SK-N-SH treated with all-trans-retinoic acid at 6 μM for 48 hours (cell line): ENCODE measurements at regions not wholly inside any gene's neighbourhood (a gene's known extent, or its start where the extent isn't known, plus 50 kb on each side); places are given as distances from the start of the nearest gene placed in this dataset.

Experiments
- ATAC-seq: fragments of 200-7000 bp; cut with Tn5 transposase; 3 replicates; pipeline ENCODE4 v1.9.1; 2020; ENCODE audit warnings: mild to moderate bottlenecking, moderate library complexity
- ARNTL ChIP-seq: fragments of 450-650 bp; formaldehyde crosslinking; IDR thresholded peaks from 2 replicates; pipeline ENCODE4 v1.5.0; 2020; ENCODE audit warnings: low read depth, mild to moderate bottlenecking, moderate library complexity, borderline replicate concordance
- BACH2 ChIP-seq: fragments of 250-450 bp; sonication (Bioruptor Pico); IDR thresholded peaks from 2 replicates; pipeline ENCODE4 v1.9.0; 2021; ENCODE audit warnings: mild to moderate bottlenecking, borderline replicate concordance
- CSDC2 ChIP-seq: fragments of 250-450 bp; sonication (Bioruptor Pico); IDR thresholded peaks from 2 replicates; pipeline ENCODE4 v1.5.0; 2020; ENCODE audit warnings: mild to moderate bottlenecking, moderate library complexity
- ESRRG ChIP-seq: fragments of 250-450 bp; sonication (Bioruptor Pico); IDR thresholded peaks from 2 replicates; pipeline ENCODE4 v1.6.1; 2021; ENCODE audit warnings: mild to moderate bottlenecking
- GLIS3 ChIP-seq: fragments of 250-450 bp; sonication (Bioruptor Pico); IDR thresholded peaks from 2 replicates; pipeline ENCODE4 v1.5.0; 2020; ENCODE audit warnings: mild to moderate bottlenecking, moderate library complexity
- ISL1 ChIP-seq: fragments of 250-450 bp; sonication (Bioruptor Pico); IDR thresholded peaks from 2 replicates; pipeline ENCODE4 v2.1.2; 2022; ENCODE audit warnings: mild to moderate bottlenecking, moderate library complexity
- OSR1 ChIP-seq: fragments of 250-450 bp; sonication (Bioruptor Pico); IDR thresholded peaks from 2 replicates; pipeline ENCODE4 v1.8.0; 2022; ENCODE audit warnings: moderate library complexity, mild to moderate bottlenecking, inconsistent platforms
- PATZ1 ChIP-seq: fragments of 250-450 bp; sonication (Bioruptor Pico); IDR thresholded peaks from 2 replicates; pipeline ENCODE4 v1.8.0; 2020; ENCODE audit warnings: mild to moderate bottlenecking, moderate library complexity, borderline replicate concordance
- POU6F1 ChIP-seq: fragments of 250-450 bp; sonication (Bioruptor Pico); IDR thresholded peaks from 2 replicates; pipeline ENCODE4 v1.8.0; 2021; ENCODE audit warnings: low read depth, mild to moderate bottlenecking, moderate library complexity, borderline replicate concordance
- PPARA ChIP-seq: fragments of 250-450 bp; sonication (Bioruptor Pico); IDR thresholded peaks from 2 replicates; pipeline ENCODE4 v1.5.0; 2020; ENCODE audit warnings: mild to moderate bottlenecking, borderline replicate concordance
- RARB ChIP-seq: fragments of 250-450 bp; sonication (Bioruptor Pico); IDR thresholded peaks from 2 replicates; pipeline ENCODE4 v1.8.0; 2021; ENCODE audit warnings: mild to moderate bottlenecking, moderate library complexity
- SNAI2 ChIP-seq: fragments of 250-450 bp; sonication (Bioruptor Pico); IDR thresholded peaks from 2 replicates; pipeline ENCODE4 v1.5.0; 2020; ENCODE audit warnings: mild to moderate bottlenecking, moderate library complexity
- TCF4 ChIP-seq: fragments of 250-450 bp; sonication (Bioruptor Pico); IDR thresholded peaks from 2 replicates; pipeline ENCODE4 v1.8.0; 2021; ENCODE audit warnings: mild to moderate bottlenecking, moderate library complexity, borderline replicate concordance
- TOX ChIP-seq: fragments of 250-450 bp; sonication (Bioruptor Pico); IDR thresholded peaks from 2 replicates; pipeline ENCODE4 v1.8.0; 2021; ENCODE audit warnings: mild to moderate bottlenecking, moderate library complexity, borderline replicate concordance
- TSHZ2 ChIP-seq: fragments of 250-450 bp; sonication (Bioruptor Pico); IDR thresholded peaks from 2 replicates; pipeline ENCODE4 v1.5.0; 2020; ENCODE audit warnings: mild to moderate bottlenecking, moderate library complexity
- ZC3H10 ChIP-seq: fragments of 250-450 bp; sonication (Bioruptor Pico); IDR thresholded peaks from 2 replicates; pipeline ENCODE4 v1.5.1; 2021; ENCODE audit warnings: mild to moderate bottlenecking, moderate library complexity
- ZFP3 ChIP-seq: fragments of 250-450 bp; sonication (Bioruptor Pico); IDR thresholded peaks from 2 replicates; pipeline ENCODE4 v1.5.0; 2020; ENCODE audit warnings: mild to moderate bottlenecking, moderate library complexity
- ZFP30 ChIP-seq: fragments of 450-650 bp; formaldehyde crosslinking; IDR thresholded peaks from 2 replicates; pipeline ENCODE4 v1.5.0; 2022; ENCODE audit warnings: mild to moderate bottlenecking, moderate library complexity
- ZNF565 ChIP-seq: fragments of 450-650 bp; formaldehyde crosslinking; conservative IDR thresholded peaks from 2 replicates; pipeline ENCODE4 v1.5.0; 2020; ENCODE audit warnings: low read depth, mild to moderate bottlenecking, moderate library complexity
- ZNF70 ChIP-seq: fragments of 450-650 bp; formaldehyde crosslinking; IDR thresholded peaks from 2 replicates; pipeline ENCODE4 v1.5.0; 2020; ENCODE audit warnings: mild to moderate bottlenecking, moderate library complexity
- TF ChIP-seq, protein P1 (sequence below): fragments of 250-450 bp; sonication (Bioruptor Pico); IDR thresholded peaks from 2 replicates; pipeline ENCODE4 v1.5.1; 2021; ENCODE audit warnings: mild to moderate bottlenecking, moderate library complexity
- TF ChIP-seq, protein P2 (sequence below): fragments of 250-450 bp; sonication (Bioruptor Pico); IDR thresholded peaks from 2 replicates; pipeline ENCODE4 v1.5.1; 2020; ENCODE audit warnings: low read depth, mild to moderate bottlenecking, moderate library complexity

- TF ChIP-seq ZNF565 (CRISPR knock-in tag) = no peak
- no peak for TF ChIP-seq ZFP30 (CRISPR knock-in tag)
- no peak for TF ChIP-seq ARNTL (CRISPR knock-in tag)
- no peak for TF ChIP-seq ESRRG (CRISPR knock-in tag)
- no peak for TF ChIP-seq ZFP3 (CRISPR knock-in tag)
- TF ChIP-seq OSR1 (CRISPR knock-in tag) = no peak
- no peak for TF ChIP-seq PPARA (CRISPR knock-in tag)
- no peak for TF ChIP-seq SNAI2 (CRISPR knock-in tag)
- no peak for TF ChIP-seq POU6F1 (CRISPR knock-in tag)
- TF ChIP-seq ZNF70 (CRISPR knock-in tag) = no peak
- TF ChIP-seq TOX = no peak
- TF ChIP-seq TCF4 = no peak
- TF ChIP-seq TSHZ2 (CRISPR knock-in tag) = no peak
- no peak for TF ChIP-seq GLIS3 (CRISPR knock-in tag)
- TF ChIP-seq ISL1 (CRISPR knock-in tag) = no peak
These were observed 321.0 kb upstream of the C2CD4B start for GRCh38 chr15:62486041-62486440.

GRCh38 chr15:62488387-62488786 is 323.3 kb upstream of the C2CD4B start:
- ATAC-seq = no peak
- TF ChIP-seq OSR1 (CRISPR knock-in tag) (no peak), ZNF70 (CRISPR knock-in tag) (no peak), ZFP30 (CRISPR knock-in tag) (no peak), PPARA (CRISPR knock-in tag) (no peak), ESRRG (CRISPR knock-in tag) (no peak), CSDC2 (CRISPR knock-in tag) (no peak), GLIS3 (CRISPR knock-in tag) (no peak), RARB (CRISPR knock-in tag) (no peak), TSHZ2 (CRISPR knock-in tag) (no peak), ARNTL (CRISPR knock-in tag) (no peak), ZNF565 (CRISPR knock-in tag) (no peak), PATZ1 (no peak), SNAI2 (CRISPR knock-in tag) (no peak), ISL1 (CRISPR knock-in tag) (no peak), ZC3H10 (CRISPR knock-in tag) (no peak), BACH2 (no peak)
- TF ChIP-seq, protein P1, sequence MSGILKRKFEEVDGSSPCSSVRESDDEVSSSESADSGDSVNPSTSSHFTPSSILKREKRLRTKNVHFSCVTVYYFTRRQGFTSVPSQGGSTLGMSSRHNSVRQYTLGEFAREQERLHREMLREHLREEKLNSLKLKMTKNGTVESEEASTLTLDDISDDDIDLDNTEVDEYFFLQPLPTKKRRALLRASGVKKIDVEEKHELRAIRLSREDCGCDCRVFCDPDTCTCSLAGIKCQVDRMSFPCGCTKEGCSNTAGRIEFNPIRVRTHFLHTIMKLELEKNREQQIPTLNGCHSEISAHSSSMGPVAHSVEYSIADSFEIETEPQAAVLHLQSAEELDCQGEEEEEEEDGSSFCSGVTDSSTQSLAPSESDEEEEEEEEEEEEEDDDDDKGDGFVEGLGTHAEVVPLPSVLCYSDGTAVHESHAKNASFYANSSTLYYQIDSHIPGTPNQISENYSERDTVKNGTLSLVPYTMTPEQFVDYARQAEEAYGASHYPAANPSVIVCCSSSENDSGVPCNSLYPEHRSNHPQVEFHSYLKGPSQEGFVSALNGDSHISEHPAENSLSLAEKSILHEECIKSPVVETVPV (CRISPR knock-in tag) = no peak
- TF ChIP-seq, protein P2, sequence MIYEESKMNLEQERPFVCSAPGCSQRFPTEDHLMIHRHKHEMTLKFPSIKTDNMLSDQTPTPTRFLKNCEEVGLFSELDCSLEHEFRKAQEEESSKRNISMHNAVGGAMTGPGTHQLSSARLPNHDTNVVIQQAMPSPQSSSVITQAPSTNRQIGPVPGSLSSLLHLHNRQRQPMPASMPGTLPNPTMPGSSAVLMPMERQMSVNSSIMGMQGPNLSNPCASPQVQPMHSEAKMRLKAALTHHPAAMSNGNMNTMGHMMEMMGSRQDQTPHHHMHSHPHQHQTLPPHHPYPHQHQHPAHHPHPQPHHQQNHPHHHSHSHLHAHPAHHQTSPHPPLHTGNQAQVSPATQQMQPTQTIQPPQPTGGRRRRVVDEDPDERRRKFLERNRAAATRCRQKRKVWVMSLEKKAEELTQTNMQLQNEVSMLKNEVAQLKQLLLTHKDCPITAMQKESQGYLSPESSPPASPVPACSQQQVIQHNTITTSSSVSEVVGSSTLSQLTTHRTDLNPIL (CRISPR knock-in tag) = no peak

More at GRCh38 chr15:62486041-62486440, 321.0 kb upstream of the C2CD4B start:
- ATAC-seq = no peak
